GM08714 (cell line): ENCODE measurements at regions not wholly inside any gene's neighbourhood (a gene's known extent, or its start where the extent isn't known, plus 50 kb on each side); places are given as distances from the start of the nearest gene placed in this dataset.
"Not testable (repeated sequence)": the region's sequence is repeated elsewhere in the genome, so short reads cannot be mapped to it uniquely, and the experiment has no call there.

ENCODE experiments used
- H3K4me3 ChIP-seq: fragments of 200-500 bp; sonication (Bioruptor generic); 2 replicates; pipeline ENCODE4 v1.5.1; 2014; ENCODE audit warnings: mild to moderate bottlenecking, low read length, inconsistent platforms
- ZNF274 ChIP-seq: IDR thresholded peaks from 2 replicates; pipeline ENCODE4 v1.6.1; 2012; ENCODE audit warnings: mild to moderate bottlenecking, low read depth, low read length

GRCh38 chr3:181616088-181617070, 95.3 kb upstream of the SOX2 start:
- no peak for TF ChIP-seq ZNF274
- no peak overlapping the region for H3K4me3 ChIP-seq

DNA sequence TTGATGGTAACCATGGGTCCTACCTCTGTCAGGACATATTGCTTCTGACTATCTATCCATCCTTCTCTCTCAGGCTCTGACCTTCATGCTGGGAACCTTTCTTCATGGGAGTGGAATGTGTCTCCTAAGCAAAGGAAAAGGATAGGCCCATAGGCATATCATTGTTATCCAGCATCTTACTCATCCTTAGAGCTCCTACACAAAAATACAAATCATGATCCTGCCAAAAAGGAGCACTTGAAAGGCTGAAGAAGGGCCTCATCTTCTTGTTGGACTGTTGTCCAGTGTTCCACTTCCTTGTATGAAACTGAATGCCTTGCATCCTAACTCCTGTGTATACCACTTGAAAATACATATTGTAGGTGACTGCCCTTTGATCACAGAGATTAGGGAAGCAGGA, 96.1 kb upstream of the SOX2 start:
- TF ChIP-seq ZNF274, result no peak
- H3K4me3 ChIP-seq, result no peak overlapping the region

DNA sequence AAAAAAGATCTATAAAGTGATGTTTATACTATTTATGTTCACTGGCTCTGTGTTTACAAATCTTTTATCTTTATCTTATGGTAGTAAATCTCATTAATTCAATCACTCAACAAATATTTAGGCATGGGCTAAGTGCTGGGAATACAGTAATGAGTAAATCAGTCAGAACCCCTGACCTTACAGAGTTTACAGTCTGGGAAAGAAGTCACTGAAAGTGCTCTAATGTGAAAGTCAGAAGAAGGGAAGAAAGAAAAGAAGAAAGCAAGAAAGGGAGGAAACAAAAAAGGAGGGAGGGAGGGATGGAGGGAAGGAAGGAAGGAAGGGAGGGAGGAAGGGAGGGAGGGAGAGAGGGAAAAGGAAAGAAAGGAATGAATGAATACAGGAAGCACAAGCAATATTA, 96.8 kb upstream of the SOX2 start:
- TF ChIP-seq ZNF274, result no peak
- H3K4me3 ChIP-seq, result no peak overlapping the region

DNA sequence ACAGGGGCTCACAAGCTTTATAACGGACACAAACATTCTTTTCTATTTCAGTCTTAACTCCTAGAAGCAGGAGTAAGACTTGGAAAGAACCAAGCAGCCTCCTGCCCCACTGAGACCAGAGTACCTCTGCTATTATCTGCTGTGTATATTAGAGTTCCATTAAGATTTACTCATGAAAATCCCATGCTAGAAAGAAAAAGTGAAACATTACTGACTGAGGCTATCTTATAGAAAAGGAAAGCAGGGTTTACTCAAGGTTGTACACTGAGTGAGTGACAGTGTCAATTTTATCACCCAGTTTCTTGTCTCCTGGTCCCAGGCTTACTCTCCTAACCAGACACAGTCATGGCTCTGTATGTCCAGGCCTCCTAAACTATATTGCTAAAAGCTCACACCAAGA, 97.9 kb upstream of the SOX2 start:
- no peak for TF ChIP-seq ZNF274
- H3K4me3 ChIP-seq, result no peak overlapping the region

DNA sequence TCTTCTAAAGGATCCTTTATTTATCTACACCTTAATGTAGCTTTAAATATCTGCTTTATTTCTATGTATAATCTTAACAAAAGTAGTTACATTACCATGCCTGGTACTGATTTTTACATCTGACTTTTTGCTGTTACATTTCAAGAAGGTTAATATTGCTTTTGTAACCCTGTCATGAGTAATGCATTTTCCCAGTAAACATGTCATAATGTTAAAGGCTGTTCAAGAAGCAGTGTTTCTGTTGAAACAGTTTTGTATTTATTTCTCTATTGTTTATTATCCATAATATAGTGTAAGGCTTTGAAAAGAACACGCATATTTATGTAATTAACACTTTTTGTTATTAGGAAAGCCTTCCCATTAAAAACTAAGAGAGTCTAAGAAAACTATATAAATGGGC, 98.5 kb upstream of the SOX2 start:
- no peak for TF ChIP-seq ZNF274
- H3K4me3 ChIP-seq, result no peak overlapping the region

- no peak overlapping the region for H3K4me3 ChIP-seq
- no peak for TF ChIP-seq ZNF274
Measured at GRCh38 chr3:181610973-181611265, 100.8 kb upstream of the SOX2 start.

- TF ChIP-seq ZNF274, result no peak
- no peak overlapping the region for H3K4me3 ChIP-seq
Measured at GRCh38 chr3:181610083-181610972, 101.4 kb upstream of the SOX2 start.

DNA sequence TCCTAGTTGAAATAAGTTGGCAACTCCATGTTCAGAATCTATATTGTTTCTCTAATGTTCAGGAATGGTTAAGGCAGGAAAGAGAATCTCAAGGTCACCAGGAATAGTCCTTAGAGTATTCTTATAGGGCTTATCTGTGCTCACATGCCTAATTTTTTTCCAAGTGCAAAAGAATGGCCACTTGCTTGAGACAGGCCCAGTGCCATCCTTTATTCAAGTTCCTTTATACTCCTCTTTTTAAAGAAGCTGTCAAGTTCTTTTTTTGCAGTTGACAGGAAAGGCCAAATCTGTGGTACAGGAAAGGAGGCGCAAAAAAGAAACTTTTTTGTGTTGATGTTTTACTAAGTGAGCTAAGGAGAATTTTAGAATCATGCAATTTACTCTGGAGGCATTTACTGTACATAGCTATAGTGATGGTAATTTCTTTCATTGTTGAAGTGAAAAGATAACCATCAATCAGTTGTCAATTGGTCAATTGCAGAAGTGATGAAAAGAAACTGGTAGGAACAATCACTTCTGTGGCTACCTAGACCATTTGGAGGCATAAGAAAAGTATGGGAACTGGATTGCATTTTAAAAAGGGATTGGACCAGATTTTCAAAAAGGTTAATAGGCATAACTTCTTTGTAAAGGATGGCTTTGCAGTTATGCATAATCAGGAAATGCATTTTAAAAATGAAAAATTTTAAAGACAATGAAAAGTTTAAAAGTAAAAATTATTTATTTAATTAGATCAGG, 102.5 kb upstream of the SOX2 start:
- no peak for TF ChIP-seq ZNF274
- H3K4me3 ChIP-seq, result no peak overlapping the region

DNA sequence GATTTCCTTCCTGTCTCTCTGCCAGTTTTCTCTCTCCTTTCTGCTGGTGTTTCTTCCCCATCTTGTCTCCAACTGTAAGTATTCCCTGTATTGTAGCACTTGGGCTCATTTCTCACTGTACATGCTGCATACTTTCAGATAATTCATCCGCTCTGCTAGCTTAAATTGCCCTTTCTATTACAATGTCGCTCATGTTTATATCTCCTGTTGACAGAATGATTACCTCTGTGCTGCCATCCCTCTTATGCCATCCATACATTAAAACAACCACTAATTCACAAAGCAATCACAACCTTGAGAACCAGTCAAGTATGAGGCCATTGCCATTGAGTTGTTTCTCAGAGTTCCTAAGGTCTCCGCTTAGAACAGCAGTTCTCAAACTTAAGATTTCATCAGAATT, 107.5 kb upstream of the SOX2 start:
- H3K4me3 ChIP-seq, result no peak overlapping the region
- TF ChIP-seq ZNF274, result no peak

- no peak overlapping the region for H3K4me3 ChIP-seq
- no peak for TF ChIP-seq ZNF274
Measured at GRCh38 chr3:181596126-181596525, 115.6 kb upstream of the SOX2 start.

- not testable (repeated sequence) for H3K4me3 ChIP-seq
Measured at GRCh38 chr3:181590939-181591338, 120.8 kb upstream of the SOX2 start.

DNA sequence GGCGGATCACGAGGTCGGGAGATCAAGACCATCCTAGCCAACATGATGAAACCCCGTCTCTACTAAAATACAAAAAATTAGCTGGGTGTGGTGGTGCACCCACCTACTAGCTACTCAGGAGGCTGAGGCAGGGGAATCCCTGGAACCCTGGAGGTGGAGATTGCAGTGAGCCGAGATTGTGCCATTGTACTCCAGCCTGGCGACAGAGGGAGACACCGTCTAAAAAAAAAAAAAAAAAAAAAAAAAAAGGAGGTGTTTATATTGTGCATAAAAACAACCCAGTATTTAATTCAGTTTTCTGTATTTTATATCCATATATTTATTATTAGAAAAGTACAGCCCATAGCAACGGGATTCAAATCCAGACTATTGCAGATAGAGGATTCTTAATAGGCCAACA, 129.1 kb upstream of the SOX2 start:
- no peak for TF ChIP-seq ZNF274

GRCh38 chr3:181581656-181582055, 130.1 kb upstream of the SOX2 start:
- no peak for TF ChIP-seq ZNF274
- H3K4me3 ChIP-seq, result no peak overlapping the region

More for the DNA sequence above, 129.1 kb upstream of the SOX2 start:
- H3K4me3 ChIP-seq, result no peak overlapping the region

- TF ChIP-seq ZNF274, result no peak
- no peak overlapping the region for H3K4me3 ChIP-seq
Measured at GRCh38 chr3:181578743-181579142, 133.0 kb upstream of the SOX2 start.
